SK-N-MC (cell line): ENCODE measurements at regions not wholly inside any gene's neighbourhood (a gene's known extent, or its start where the extent isn't known, plus 50 kb on each side); places are given as distances from the start of the nearest gene placed in this dataset.

Experiments
- EZH2 ChIP-seq: fragments of 200-600 bp; sonication (generic); IDR thresholded peaks from one replicate; pipeline ENCODE4 v1.6.1; 2017; ENCODE audit warnings: antibody characterized with exemption
- POLR2AphosphoS5 ChIP-seq: IDR thresholded peaks from 2 replicates; pipeline ENCODE4 v1.6.1; 2012; ENCODE audit warnings: mild to moderate bottlenecking, low read depth, low read length, borderline replicate concordance

GRCh38 chr5:74382123-74382855, 258.2 kb downstream of the ENC1 start:
- TF ChIP-seq EZH2 (no peak), POLR2AphosphoS5 (no peak)
